ENCODE measurements at regions not wholly inside any gene's neighbourhood (a gene's known extent, or its start where the extent isn't known, plus 50 kb on each side); places are given as distances from the start of the nearest gene placed in this dataset.

DNA sequence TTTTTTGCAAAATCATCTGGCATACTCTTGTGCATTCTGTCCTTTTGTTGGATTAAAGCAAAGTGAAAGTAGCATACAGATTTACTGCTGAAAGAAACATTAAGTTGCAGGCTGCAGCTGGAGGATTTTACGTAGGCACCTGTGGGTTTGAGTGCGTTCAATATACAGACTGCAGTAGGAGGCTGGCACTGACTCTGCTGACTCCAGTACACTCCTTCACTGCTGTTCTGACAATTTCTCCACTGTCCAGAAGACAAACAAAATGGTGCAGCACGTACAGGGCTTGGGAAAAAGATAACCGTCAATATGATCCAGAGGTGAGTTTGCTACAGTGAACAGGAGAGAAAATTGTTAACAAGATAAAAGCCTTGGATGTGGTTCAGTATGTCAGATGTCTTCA lies 73.3 kb downstream of the TANC2 start:
- 67 to 73% methylated on average over 4 of the region's 4 CpGs for WGBS, 2 donors
- Histone ChIP-seq H3K4me3 (no peak overlapping the region), H3K9me3 (no peaks in the 10 kb centered on the region), H3K27ac (no peak overlapping the region), H3K36me3 (no peaks in the 10 kb centered on the region), H3K27me3 (no peaks in the 10 kb centered on the region), H3K4me1 (peaks cover 0 to 27% (median 5%) of the 10 kb centered on the region in 3 donors)
- DNase-seq: no peak
- intact Hi-C loops (cut with DNase I): no loop called here
- TF ChIP-seq, protein P1, sequence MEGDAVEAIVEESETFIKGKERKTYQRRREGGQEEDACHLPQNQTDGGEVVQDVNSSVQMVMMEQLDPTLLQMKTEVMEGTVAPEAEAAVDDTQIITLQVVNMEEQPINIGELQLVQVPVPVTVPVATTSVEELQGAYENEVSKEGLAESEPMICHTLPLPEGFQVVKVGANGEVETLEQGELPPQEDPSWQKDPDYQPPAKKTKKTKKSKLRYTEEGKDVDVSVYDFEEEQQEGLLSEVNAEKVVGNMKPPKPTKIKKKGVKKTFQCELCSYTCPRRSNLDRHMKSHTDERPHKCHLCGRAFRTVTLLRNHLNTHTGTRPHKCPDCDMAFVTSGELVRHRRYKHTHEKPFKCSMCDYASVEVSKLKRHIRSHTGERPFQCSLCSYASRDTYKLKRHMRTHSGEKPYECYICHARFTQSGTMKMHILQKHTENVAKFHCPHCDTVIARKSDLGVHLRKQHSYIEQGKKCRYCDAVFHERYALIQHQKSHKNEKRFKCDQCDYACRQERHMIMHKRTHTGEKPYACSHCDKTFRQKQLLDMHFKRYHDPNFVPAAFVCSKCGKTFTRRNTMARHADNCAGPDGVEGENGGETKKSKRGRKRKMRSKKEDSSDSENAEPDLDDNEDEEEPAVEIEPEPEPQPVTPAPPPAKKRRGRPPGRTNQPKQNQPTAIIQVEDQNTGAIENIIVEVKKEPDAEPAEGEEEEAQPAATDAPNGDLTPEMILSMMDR (IDR thresholded peaks at IDR 0.05): no peak
- no peak for TF ChIP-seq POLR2A (IDR thresholded peaks at IDR 0.05)

DNA sequence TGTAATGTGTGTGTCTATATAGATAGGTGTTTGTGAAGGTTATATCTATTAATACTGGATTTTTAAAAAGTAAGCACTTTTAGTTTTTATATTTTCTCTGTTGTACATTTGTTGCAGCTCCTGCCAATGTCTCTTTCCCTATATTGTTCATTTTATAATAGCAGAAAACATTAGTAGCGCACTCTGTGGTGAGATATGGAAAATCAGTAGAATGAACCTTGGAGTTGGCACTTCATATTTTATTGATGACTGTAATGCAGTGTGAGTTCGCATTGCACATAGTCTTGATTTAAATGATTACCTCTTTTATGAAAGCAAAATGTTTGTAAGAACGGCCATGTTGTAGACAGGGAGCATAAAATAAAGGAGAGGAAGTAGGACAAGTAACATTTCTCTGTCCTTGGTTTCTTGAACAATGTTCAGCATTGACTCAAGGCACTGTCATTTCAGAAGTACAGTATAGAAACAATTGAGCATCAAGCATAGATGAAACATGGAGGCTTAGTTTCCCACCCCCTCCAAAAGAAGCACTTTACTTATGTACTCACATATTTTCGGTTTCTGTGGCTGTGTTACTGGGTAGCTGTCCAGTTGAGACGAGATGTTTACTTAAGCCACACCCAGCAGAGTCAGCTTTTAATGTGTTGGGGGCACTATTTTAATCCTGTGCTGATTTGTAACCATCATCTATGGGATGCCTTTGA lies 74.0 kb downstream of the TANC2 start:
- TF ChIP-seq, protein P1 (IDR thresholded peaks at IDR 0.05): no peak
- no peak for TF ChIP-seq POLR2A (IDR thresholded peaks at IDR 0.05)
- no peaks in the 10 kb centered on the region for H3K9me3 ChIP-seq
- intact Hi-C loops (cut with DNase I): no loop called here
- H3K36me3 ChIP-seq: no peaks in the 10 kb centered on the region
- no peak overlapping the region for H3K27ac ChIP-seq
- peaks cover 0 to 27% (median 5%) of the 10 kb centered on the region in 3 donors for H3K4me1 ChIP-seq
- no peak for DNase-seq
- H3K4me3 ChIP-seq: no peak overlapping the region
- no peaks in the 10 kb centered on the region for H3K27me3 ChIP-seq
- 49 to 68% methylated on average over 5 of the region's 5 CpGs for WGBS, 2 donors

DNA sequence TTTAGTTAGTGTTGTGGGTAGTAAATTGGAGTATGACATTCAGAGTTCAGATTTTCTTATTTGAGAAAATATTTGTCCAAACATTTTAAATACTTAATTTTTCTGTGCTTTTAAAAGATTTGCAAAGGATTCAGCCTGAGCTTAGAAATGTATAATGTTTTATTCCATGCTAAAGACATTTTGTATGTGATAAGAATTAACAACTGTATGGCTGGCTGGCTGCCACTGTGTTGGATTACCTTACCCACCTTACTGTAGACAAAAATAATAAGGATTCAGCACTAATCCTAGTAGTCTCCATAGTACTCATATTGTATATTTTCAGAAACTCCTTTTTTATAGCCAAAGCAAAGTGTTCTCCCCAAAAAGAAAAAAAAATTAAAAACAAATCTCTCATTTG lies 74.8 kb downstream of the TANC2 start:
- DNase-seq: no peak
- Histone ChIP-seq H3K4me3 (no peak overlapping the region), H3K9me3 (no peaks in the 10 kb centered on the region), H3K36me3 (no peaks in the 10 kb centered on the region), H3K27ac (no peak overlapping the region), H3K27me3 (no peaks in the 10 kb centered on the region), H3K4me1 (peaks cover 0 to 27% (median 5%) of the 10 kb centered on the region in 3 donors)
- no peak for TF ChIP-seq POLR2A (IDR thresholded peaks at IDR 0.05)
- TF ChIP-seq, protein P1 (IDR thresholded peaks at IDR 0.05): no peak
- intact Hi-C loops (cut with DNase I): no loop called here

DNA sequence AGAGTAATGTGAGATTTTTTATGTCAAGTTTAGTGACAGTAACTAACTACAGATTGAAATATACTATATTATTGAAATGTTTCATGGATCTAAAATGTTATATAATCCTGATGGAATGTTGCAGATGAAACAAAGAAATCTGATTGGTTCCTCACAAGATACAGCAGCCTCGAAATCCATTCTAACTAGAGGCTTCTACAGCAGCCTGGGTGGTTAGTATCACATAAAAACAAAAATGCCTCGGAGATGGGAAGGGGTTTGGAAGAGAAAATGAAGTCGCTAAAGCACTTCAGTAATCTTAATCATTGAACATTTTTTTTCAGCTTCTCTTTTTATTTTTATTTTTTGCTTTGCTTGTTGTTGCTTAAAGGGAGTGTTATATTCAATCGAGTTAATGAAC lies 75.2 kb downstream of the TANC2 start:
- Histone ChIP-seq H3K4me3 (no peak overlapping the region), H3K27ac (no peak overlapping the region), H3K27me3 (no peaks in the 10 kb centered on the region), H3K9me3 (no peaks in the 10 kb centered on the region), H3K36me3 (no peaks in the 10 kb centered on the region), H3K4me1 (peaks cover 0 to 27% (median 5%) of the 10 kb centered on the region in 3 donors)
- TF ChIP-seq, protein P1 (IDR thresholded peaks at IDR 0.05): no peak
- no peak for TF ChIP-seq POLR2A (IDR thresholded peaks at IDR 0.05)
- intact Hi-C loops (cut with DNase I): no loop called here
- no peak for DNase-seq
- WGBS, 2 donors: 81 to 83% methylated on average over 4 of the region's 4 CpGs

DNA sequence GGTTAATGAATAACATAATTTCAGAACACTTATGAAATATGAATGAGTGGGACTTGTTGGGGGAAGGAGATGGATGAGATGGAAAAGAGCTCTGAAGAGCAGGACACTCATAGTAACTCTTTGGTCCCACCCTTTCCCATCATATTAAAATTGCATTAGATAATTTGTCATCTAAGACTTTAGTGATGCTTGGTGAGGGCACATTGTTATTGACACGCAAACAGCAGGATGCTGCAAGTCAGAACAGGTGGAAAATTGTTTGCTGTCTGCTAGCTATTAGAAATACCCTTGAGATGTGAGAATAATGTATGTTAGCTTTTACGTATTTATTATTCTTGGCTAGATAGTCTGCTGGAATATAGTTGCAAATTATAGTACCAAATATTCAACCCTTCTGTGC lies 75.7 kb downstream of the TANC2 start:
- DNase-seq: no peak
- 46 to 74% methylated on average over 2 of the region's 2 CpGs for WGBS, 2 donors
- Histone ChIP-seq H3K9me3 (no peaks in the 10 kb centered on the region), H3K36me3 (no peaks in the 10 kb centered on the region), H3K4me1 (peaks cover 0 to 27% (median 5%) of the 10 kb centered on the region in 3 donors), H3K27me3 (no peaks in the 10 kb centered on the region), H3K4me3 (no peak overlapping the region), H3K27ac (no peak overlapping the region)
- no peak for TF ChIP-seq POLR2A (IDR thresholded peaks at IDR 0.05)
- TF ChIP-seq, protein P1 (IDR thresholded peaks at IDR 0.05): no peak
- intact Hi-C loops (cut with DNase I): no loop called here
